Neural cell (in vitro differentiated cells): ENCODE measurements at regions not wholly inside any gene's neighbourhood (a gene's known extent, or its start where the extent isn't known, plus 50 kb on each side); places are given as distances from the start of the nearest gene placed in this dataset.

Source experiments
- CTCF ChIP-seq: fragments of 450-650 bp; IDR thresholded peaks from 2 replicates; pipeline ENCODE4 v1.5.1; 2014; ENCODE audit warnings: antibody characterized with exemption, mild to moderate bottlenecking, moderate library complexity; ENCODE audit not compliant: poor library complexity, severe bottlenecking
- EP300 ChIP-seq: fragments of 450-650 bp; conservative IDR thresholded peaks from 2 replicates; pipeline ENCODE4 v1.6.1; 2014; ENCODE audit warnings: antibody characterized with exemption, mild to moderate bottlenecking, moderate library complexity; ENCODE audit not compliant: poor library complexity, severe bottlenecking
- MXI1 ChIP-seq: fragments of 450-650 bp; conservative IDR thresholded peaks from 2 replicates; pipeline ENCODE4 v1.6.1; 2014; ENCODE audit warnings: antibody characterized with exemption, mild to moderate bottlenecking; ENCODE audit not compliant: poor library complexity, severe bottlenecking
- POLR2AphosphoS5 ChIP-seq: IDR thresholded peaks from 2 replicates; pipeline ENCODE4 v1.6.1; 2012
- SMC3 ChIP-seq: fragments of 450-650 bp; conservative IDR thresholded peaks from 2 replicates; pipeline ENCODE4 v1.6.1; 2014; ENCODE audit warnings: antibody characterized with exemption, mild to moderate bottlenecking, moderate library complexity; ENCODE audit not compliant: poor library complexity

DNA sequence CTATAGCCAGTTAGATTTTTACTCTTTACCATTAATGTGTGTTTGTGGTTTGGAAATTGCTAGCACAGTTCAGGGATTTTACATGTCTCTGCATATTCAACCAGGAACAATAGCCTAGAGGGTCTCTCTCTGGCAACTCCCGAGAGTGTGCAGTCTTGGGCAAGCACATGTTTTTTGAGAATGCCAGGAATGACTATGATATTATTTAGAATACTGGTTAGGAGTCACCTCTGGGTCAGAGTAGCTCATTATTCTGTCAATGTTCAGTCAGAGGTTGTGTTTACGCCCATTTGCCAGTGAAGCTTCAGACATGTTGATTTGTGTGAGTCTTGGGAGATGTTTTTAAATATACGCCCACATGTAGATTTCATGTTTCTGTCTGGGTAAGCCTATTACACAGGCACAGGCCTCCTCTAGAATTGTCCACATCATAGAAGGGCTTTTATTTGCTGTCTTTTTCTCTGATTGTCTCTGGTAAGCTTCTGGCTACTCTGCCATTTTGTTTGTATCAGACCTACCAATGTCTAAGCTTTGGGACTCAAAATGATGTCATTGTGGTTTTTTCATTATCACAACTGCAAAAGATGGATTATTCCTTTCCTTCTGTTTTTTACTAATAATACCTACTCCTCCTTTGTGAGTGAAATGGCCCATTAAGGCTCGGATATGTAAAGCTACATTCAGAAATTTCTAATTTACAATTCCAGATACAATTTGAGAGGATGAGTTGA, 203.1 kb upstream of the PPFIA2 start:
- TF ChIP-seq CTCF (no peak), POLR2AphosphoS5 (no peak), MXI1 (no peak), EP300 (no peak), SMC3 (no peak)
